Activated B cell treated with CpG ODN at 0.5 μM for 24 hours (primary cell): ENCODE measurements at regions not wholly inside any gene's neighbourhood (a gene's known extent, or its start where the extent isn't known, plus 50 kb on each side); places are given as distances from the start of the nearest gene placed in this dataset.

Source experiments
- ATAC-seq: fragments of 200-7000 bp; cut with Tn5 transposase; one replicate; pipeline ENCODE4 v1.10.0; 2021; ENCODE audit warnings: low read depth, mild to moderate bottlenecking, moderate library complexity
- CTCF ChIA-PET: fragments of 350-600 bp; sonication (Branson Sonifier 250); formaldehyde crosslinking; loops from one replicate; lab custom pipeline; 2021; ENCODE audit warnings: antibody characterized with exemption; lab: Charles Lee
- POLR2A ChIA-PET: fragments of 350-600 bp; sonication (Branson Sonifier 250); formaldehyde crosslinking; loops from one replicate; lab custom pipeline; 2021; ENCODE audit warnings: antibody characterized with exemption; lab: Charles Lee
- DNase-seq: peaks from one replicate; pipeline ENCODE4 v3.0.0; 2022
- H3K27ac Mint-ChIP-seq: one replicate; pipeline ENCODE4 v1.8.0; 2020; ENCODE audit warnings: mixed read lengths
- H3K27me3 Mint-ChIP-seq: one replicate; pipeline ENCODE4 v1.8.0; 2021; ENCODE audit warnings: mixed read lengths
- H3K36me3 Mint-ChIP-seq: one replicate; pipeline ENCODE4 v1.8.0; 2021; ENCODE audit warnings: low read depth, mixed read lengths
- H3K4me1 Mint-ChIP-seq: one replicate; pipeline ENCODE4 v1.8.0; 2021; ENCODE audit warnings: mixed read lengths
- H3K4me3 Mint-ChIP-seq: one replicate; pipeline ENCODE4 v1.8.0; 2020; ENCODE audit warnings: mild to moderate bottlenecking, mixed read lengths
- H3K9me3 Mint-ChIP-seq: one replicate; pipeline ENCODE4 v1.8.0; 2020; ENCODE audit warnings: mixed read lengths
- CTCF ChIP-seq: fragments of 200-600 bp; IDR thresholded peaks from one replicate; pipeline ENCODE4 v1.8.0; 2022; ENCODE audit warnings: antibody characterized with exemption, mild to moderate bottlenecking
- intact Hi-C: fragments of 100-400 bp; cut with micrococcal nuclease; formaldehyde crosslinking; loops from one replicate; pipeline ENCODE4 v1.15.1; 2024

- intact Hi-C loops: no loop called here
- no peaks in the 10 kb centered on the region for H3K27me3 Mint-ChIP-seq
- TF ChIP-seq CTCF: no peak
- H3K36me3 Mint-ChIP-seq: no peaks in the 10 kb centered on the region
- DNase-seq: no peak
- no peak overlapping the region for H3K27ac Mint-ChIP-seq
- no peak for ATAC-seq
- CTCF ChIA-PET: no interaction called here
- H3K9me3 Mint-ChIP-seq: peaks cover 2% of the 10 kb centered on the region
- POLR2A ChIA-PET: no interaction called here
- H3K4me1 Mint-ChIP-seq: no peaks in the 10 kb centered on the region
- H3K4me3 Mint-ChIP-seq: no peak overlapping the region
Measured at GRCh38 chr2:52391621-52392020, 1359.7 kb upstream of the NRXN1 start.

DNA sequence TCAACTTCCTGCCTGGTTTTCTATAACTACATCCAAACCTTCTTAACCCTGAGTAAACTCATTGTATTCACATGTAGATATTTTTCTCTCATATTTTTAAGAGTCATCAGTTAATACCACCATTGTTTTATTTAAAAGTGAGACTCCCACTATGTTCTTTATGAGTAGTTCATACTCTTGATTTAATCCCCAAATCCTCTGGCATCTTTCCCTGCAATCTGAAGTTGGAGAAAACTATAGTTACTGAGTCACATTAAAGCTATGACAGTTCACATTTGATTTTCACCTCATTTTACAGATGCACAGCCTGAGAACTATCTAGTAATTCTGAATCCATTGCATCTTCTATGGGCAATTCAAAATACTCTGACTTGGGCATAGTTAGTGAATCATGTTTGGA, 1358.7 kb upstream of the NRXN1 start:
- no peak for ATAC-seq
- H3K36me3 Mint-ChIP-seq: no peaks in the 10 kb centered on the region
- no peak overlapping the region for H3K4me3 Mint-ChIP-seq
- intact Hi-C loops: no loop called here
- no peak for DNase-seq
- H3K27me3 Mint-ChIP-seq: no peaks in the 10 kb centered on the region
- CTCF ChIA-PET: no interaction called here
- no peaks in the 10 kb centered on the region for H3K4me1 Mint-ChIP-seq
- H3K27ac Mint-ChIP-seq: no peak overlapping the region
- peaks cover 2% of the 10 kb centered on the region for H3K9me3 Mint-ChIP-seq
- TF ChIP-seq CTCF: no peak
- POLR2A ChIA-PET: no interaction called here

- H3K4me1 Mint-ChIP-seq: no peaks in the 10 kb centered on the region
- H3K4me3 Mint-ChIP-seq: no peak overlapping the region
- no peaks in the 10 kb centered on the region for H3K36me3 Mint-ChIP-seq
- TF ChIP-seq CTCF: no peak
- POLR2A ChIA-PET: no interaction called here
- no peaks in the 10 kb centered on the region for H3K27me3 Mint-ChIP-seq
- ATAC-seq (no peak), DNase-seq (no peak)
- CTCF ChIA-PET: no interaction called here
- peaks cover 2% of the 10 kb centered on the region for H3K9me3 Mint-ChIP-seq
- intact Hi-C loops: no loop called here
- no peak overlapping the region for H3K27ac Mint-ChIP-seq
Measured at GRCh38 chr2:52387937-52388590, 1356.1 kb upstream of the NRXN1 start.

- Mint-ChIP-seq H3K27ac (no peak overlapping the region), H3K4me1 (no peaks in the 10 kb centered on the region), H3K36me3 (no peaks in the 10 kb centered on the region), H3K9me3 (peaks cover 2% of the 10 kb centered on the region), H3K27me3 (no peaks in the 10 kb centered on the region), H3K4me3 (no peak overlapping the region)
- intact Hi-C loops: no loop called here
- ChIA-PET POLR2A (no interaction called here), CTCF (no interaction called here)
- no peak for DNase-seq
- no peak for TF ChIP-seq CTCF
- no peak for ATAC-seq
Measured at GRCh38 chr2:52386433-52387030, 1354.6 kb upstream of the NRXN1 start.

- TF ChIP-seq CTCF: no peak
- CTCF ChIA-PET: no interaction called here
- no peaks in the 10 kb centered on the region for H3K9me3 Mint-ChIP-seq
- H3K27ac Mint-ChIP-seq: no peak overlapping the region
- no peaks in the 10 kb centered on the region for H3K27me3 Mint-ChIP-seq
- DNase-seq (no peak), ATAC-seq (no peak)
- no peak overlapping the region for H3K4me3 Mint-ChIP-seq
- intact Hi-C loops: no loop called here
- H3K4me1 Mint-ChIP-seq: no peaks in the 10 kb centered on the region
- POLR2A ChIA-PET: no interaction called here
- H3K36me3 Mint-ChIP-seq: no peaks in the 10 kb centered on the region
Measured at GRCh38 chr2:52383541-52383940, 1351.6 kb upstream of the NRXN1 start.
